ENCODE measurements at regions not wholly inside any gene's neighbourhood (a gene's known extent, or its start where the extent isn't known, plus 50 kb on each side); places are given as distances from the start of the nearest gene placed in this dataset.
"Not testable (repeated sequence)": the region's sequence is repeated elsewhere in the genome, so short reads cannot be mapped to it uniquely, and the experiment has no call there.

GRCh38 chr2:164014068-164014731 is 278.4 kb upstream of the FIGN start:
- no peak for DNase-seq

GRCh38 chr2:164012581-164012980 is 276.8 kb upstream of the FIGN start:
- no peak for DNase-seq

- DNase-seq: no peak
Measured at GRCh38 chr2:164009756-164010337, 274.0 kb upstream of the FIGN start.

- DNase-seq: no peak
Measured at GRCh38 chr2:164008752-164009151, 272.9 kb upstream of the FIGN start.

DNA sequence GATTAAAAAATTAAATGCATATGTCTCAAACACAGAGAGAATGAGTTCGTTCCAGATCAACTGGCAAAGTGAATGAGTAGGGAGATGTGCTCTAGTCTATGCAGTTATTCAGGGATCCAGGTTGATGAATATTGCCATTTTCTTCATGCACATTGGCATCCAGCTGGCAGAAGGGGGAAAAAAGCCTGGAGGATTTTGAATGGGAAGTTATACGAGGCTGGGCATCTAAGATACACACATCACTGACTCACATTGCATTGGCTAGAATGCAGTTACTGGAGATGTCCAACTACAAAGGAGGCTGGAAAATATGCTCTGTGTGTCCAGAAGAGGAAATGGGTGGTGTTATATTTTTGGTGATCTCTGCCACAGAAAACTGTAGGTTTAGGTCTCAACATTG is 270.9 kb upstream of the FIGN start:
- no peak for DNase-seq

DNA sequence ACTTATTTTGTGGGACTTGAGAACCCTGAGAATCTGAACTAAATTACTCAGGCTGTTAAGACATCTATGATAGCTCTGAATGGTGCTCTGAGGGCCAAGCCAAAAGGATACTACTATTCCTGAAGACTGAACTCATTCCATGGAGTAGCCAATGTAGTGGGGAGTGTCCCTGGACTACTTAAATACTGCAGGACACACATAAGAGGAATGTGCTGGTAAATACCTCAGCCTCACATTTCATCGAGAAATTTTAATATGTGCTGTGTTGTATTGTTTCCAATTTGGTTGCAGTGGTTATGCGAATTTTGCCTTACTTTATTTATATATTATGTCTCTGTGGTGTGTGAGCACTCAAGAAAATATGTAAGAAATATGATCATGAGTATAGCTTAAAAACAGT is 264.4 kb upstream of the FIGN start:
- no peak for DNase-seq

GRCh38 chr2:163997466-163997865 is 261.7 kb upstream of the FIGN start:
- DNase-seq: no peak

GRCh38 chr2:163990541-163990940 is 254.7 kb upstream of the FIGN start:
- DNase-seq: no peak

DNA sequence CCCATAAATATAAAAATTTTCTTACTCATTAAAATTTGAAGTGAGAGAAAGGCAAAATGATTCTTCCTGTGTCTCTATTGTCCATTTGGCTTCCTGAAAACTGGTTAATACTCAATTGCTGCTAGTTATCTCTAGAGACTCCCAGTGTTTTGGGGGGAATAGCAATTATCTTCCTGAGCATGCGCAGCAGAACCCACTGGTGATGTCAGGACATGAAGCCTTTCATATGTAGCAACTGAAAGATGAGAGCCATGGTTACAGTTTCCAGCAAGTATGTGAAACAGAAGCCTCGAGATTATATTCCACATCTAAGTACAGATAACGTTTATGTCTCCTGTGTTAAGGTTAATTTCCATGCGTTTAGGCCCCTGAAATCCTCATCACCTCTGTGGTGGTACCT is 254.3 kb upstream of the FIGN start:
- no peak for DNase-seq

- DNase-seq: no peak
Measured at GRCh38 chr2:163987175-163987940, 251.6 kb upstream of the FIGN start.

DNA sequence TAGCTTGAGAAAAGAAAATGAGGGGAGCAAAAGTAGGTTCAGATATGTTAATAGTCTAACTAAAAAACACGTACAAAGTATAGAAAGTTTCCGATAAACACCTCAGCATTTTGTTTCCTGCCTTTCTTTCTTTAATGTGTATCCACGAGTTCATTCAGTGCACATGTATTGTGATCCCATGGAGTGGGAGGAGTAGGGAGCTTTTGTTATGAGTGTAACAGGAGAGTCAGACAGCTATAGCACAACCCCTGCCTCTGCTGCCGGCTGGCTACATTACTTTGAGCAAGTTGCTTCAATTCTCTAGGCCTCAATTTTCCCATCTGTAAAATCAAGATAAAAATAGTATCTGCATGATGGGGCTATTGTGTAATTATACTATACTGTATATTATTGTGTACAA is 249.2 kb upstream of the FIGN start:
- DNase-seq: no peak

DNA sequence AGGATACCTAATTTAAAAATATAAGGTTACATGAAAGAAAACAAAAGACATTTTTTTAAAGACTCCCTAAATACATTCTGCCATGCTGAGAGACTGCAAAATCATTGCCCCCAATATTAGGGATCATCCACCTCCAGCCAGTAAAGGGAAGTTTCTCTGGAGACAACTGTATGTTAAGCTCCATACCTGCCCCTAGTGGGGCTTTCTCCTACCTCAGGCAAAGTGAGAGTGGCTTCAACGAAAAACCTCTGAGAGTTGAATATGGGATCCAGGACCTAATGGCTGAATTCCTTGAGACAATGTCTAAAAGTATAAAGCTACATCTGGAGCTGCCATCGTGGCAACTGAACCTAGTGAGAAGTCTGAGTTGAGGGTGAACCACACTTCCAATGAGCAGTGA is 248.1 kb upstream of the FIGN start:
- DNase-seq: no peak

DNA sequence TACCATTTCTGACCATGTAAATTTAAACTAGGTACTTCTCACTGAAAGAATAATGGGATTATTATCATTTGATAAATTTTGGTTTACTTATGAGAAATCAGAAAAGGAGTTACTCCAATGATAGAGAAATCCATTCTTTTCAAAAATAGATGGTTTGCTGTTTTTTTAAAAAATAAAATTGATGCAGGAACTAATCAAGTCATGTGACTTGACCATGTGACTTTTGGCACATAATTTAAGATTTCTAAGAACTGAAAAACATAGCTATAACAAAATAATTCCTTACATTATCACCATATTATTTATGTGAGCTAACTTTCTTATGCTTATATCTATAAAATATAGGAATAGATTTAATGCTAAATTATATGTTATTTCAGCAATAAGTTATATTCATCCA is 247.1 kb upstream of the FIGN start:
- DNase-seq: no peak

GRCh38 chr2:163974766-163975165 is 239.0 kb upstream of the FIGN start:
- DNase-seq: no peak

DNA sequence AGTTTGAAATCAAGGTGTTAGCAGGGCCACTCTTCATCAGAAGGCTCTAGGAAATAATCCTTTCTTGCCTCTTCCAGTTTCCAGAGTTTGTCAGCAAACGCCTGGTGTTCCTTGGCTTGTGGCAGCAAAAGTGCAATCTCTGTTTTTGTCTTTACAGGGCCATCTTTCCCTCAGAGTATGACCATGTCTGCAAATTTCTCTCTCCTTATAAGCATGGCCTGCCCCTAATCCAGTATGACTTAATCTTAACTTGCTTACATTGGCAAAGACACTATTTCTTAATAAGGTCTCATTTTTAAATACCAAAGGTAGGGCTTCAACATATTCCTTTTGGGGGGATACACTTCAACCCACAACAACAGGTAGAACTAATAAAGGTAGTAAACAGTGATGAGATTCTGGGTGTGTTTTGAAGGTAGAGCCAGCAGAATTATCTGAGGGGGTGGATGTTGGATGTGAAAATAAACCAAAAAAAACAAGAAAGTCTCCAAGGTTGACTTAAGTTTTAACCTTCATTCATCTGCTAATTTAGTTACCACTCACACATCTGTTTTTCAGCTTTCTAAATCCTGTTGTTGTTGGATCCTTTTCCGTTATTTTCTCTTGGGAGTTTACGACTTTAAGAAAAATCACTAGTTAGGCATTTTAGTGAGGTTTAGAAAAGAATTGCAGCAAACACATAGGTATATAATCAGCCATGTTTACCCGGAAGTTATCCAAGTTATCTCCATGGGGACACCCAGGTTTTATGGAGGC is 234.4 kb upstream of the FIGN start:
- no peak for DNase-seq

- DNase-seq: not testable (repeated sequence)
Measured at GRCh38 chr2:163964278-163964677, 228.5 kb upstream of the FIGN start.

DNA sequence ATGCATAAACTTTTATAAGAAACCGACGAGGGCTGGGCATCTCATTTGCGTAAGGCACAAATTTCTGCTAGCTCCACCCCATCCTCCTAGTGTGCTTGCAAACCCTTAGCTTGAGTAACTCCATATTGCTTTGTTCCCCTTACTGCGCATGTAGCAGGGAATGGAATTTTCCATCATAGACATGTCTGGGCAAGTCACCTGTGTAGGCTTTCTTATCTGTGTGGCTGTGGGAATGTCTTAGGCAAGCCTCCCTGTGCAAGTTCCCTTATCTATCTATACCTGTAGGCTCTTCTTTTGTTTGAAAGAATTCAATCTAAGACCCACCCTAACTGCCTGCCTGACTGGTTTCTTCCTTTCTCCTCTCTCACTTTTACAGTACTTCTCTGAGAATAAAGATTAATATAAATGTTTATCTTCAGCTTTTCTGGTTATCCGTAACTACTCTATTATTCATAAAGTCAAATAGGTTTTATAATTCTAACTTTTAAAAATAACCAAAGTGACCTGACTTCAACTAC is 217.6 kb upstream of the FIGN start:
- DNase-seq: no peak

- DNase-seq: no peak
Measured at GRCh38 chr2:163951312-163951711, 215.5 kb upstream of the FIGN start.

- DNase-seq: no peak
Measured at GRCh38 chr2:163949693-163950092, 213.9 kb upstream of the FIGN start.

DNA sequence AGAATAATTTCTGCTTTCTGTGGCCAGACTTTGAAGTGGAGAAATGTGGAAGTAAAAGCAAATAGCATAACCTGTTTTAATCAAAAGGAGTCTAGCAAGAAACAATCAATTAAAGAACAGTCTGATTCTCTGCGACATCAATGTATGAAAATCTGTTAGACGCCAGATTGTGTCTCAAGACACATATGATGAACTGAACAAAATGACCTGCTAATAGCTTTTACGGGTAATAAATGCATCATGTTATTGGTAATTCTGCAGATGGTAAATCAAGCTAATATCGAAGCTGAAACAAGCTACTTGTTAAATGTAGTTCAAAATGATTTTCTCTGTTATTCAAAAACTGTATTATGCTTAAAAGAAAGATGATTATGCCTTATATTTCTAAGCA is 208.5 kb upstream of the FIGN start:
- no peak for DNase-seq

- no peak for DNase-seq
Measured at GRCh38 chr2:163943403-163944346, 207.9 kb upstream of the FIGN start.

DNA sequence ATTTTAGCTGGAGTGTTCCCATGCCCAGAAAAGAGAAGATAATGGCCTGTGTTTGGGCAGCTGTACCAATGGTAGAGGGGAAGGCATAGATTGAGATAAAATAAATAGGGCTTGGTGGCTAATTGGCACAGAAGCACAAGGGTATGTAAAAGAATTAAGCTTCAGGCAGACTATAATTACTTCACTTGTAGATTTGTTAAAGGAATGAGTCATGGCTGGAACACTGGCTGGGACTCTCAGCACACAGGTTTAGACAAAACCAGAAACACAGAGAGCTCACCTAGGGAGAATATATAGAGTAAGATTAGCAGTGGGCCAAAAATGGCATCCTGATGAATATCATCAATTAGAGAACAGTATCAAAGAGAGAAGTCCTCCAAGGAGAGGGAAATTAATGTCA is 198.3 kb upstream of the FIGN start:
- DNase-seq: no peak

All from NCI-H1694 (cell line).